Superior temporal gyrus (tissue), 1 donor: ENCODE measurements at regions not wholly inside any gene's neighbourhood (a gene's known extent, or its start where the extent isn't known, plus 50 kb on each side); places are given as distances from the start of the nearest gene placed in this dataset.

ENCODE experiments used
- DNase-seq: peaks from one replicate; pipeline ENCODE4 v3.0.0-alpha.2; 2016; ENCODE audit errors: extremely low spot score

DNA sequence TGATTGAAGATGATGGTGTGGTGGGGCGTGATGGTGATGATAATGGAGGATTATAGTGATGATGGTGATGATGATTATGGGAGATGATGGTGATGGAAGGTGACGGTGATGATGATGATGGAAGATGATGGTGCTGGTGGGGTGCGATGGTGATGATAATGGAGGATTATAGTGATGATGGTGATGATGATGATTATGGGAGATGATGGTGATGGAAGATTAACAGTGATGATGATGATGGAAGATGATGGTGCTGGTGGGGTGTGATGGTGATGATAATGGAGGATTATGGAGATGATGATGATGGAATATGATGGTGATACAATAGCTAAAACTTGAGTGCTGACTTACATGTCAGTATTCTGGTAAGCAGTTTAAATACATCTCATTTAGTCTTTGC, 391.0 kb upstream of the EEF2KMT start:
- no peak for DNase-seq

- DNase-seq = no peak
Measured at GRCh38 chr16:5487728-5488127, 390.1 kb upstream of the EEF2KMT start.

DNA sequence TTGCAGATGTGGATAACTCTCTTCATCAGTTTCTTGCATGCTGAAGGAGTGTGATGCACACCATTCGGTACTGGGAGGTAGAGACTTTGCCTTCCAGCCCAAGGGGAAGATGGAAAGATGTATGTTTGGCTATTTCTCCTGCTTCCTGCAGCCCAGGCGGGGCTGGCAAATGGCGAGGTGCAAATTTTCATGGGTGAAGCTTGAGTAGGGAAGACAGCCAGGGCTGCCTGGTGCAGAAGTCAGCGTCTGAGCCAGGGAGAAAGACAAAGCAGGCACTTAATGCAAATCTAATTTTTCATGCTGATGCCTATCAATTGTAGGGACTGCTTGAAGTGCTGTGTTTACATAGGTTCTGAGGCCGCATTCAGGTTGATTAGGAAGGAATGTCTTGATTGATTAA, 384.7 kb upstream of the EEF2KMT start:
- DNase-seq = no peak

DNA sequence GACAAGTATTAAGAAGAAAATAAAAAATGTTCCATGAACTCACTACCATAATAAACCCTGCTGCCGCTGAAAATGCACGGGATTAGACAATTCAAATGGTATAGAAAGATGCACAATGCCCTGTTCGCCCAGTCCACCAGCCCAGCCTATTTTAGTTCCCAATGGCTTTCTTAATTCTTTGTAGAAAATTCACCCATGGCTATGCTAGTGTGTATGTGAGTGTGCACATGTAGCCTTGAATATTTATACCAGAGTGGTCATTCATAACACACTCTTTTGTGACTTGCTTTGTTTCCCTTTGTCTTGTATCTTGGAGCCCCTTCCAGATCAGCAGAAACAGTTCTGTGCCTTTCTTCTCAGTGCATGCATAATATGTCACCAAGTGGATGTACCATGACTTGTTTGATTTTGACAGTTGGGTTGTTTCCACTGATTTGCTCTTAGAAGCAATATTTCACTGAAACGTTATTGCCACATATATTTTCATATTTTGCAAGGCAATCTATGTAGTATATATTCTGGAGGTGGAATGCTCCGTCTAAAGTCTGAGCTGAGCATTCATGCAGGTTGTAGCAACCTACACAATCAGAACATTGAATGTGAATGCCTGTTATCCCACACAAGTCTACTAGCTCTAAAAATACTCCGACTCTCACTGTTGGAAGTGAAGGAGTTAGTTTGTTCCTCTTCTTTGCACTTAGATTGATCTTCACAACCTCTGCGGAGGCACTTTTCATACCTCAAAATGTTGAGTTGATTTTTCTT, 383.0 kb upstream of the EEF2KMT start:
- no peak for DNase-seq

GRCh38 chr16:5479926-5480325, 382.3 kb upstream of the EEF2KMT start:
- DNase-seq = no peak

DNA sequence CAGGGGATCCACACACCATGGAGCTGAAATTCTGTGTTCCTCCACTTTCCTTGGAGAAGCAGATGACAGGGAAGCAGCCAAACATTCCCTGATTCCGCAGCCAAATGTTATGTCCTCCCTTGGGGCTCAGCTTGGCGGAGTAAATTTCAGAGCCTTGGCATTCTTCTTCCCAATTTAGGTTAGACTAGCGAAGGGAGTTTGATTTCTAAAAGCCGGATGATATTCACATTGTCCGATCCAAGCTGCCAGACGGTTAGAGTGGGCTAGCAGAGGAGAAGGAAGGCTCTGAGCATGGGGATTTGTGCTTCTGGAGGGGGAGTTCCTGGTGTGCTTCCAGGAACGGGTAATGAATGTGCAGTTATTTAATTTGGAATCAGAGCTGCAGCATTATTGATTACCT, 380.4 kb upstream of the EEF2KMT start:
- no peak for DNase-seq

DNA sequence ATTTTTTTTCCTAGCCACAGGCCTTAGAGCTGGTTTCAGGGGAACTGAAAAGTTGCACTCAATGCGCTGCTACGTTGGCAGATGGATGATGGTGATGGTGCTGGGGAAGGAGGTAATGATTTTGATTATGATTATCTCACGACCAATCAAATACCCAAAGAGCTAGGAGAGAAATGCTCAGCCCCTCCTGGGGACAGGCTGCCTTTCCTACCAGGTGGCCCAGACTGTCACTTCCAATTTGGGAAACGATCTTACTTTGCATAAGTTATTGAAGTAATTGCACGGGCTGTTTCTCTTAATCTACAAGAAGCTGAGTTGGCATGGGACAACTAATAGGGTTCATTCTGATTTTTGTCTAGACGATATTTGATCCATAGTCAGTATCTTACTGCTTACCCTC, 379.7 kb upstream of the EEF2KMT start:
- DNase-seq = no peak

- no peak for DNase-seq
Measured at GRCh38 chr16:5472552-5472951, 375.0 kb upstream of the EEF2KMT start.

DNA sequence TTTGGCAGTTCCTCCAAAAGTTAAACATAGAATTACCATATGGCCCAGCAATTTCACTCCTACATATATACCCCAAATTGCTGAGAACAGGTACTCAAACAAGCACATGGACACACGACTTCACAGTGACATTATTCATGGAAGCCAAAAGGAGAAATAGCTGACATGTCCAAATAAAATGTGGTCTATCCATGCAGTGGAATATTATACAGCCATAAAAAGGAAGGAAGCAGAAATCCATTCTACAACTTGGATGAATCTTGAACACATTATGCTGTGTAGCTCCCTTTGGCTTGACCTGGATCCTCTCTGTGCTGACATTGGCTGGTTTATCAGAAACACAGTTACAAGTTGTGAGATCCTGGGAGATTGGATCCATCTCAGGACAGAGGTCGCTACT, 370.9 kb upstream of the EEF2KMT start:
- DNase-seq = no peak

- no peak for DNase-seq
Measured at GRCh38 chr16:5467552-5467951, 370.0 kb upstream of the EEF2KMT start.

GRCh38 chr16:5466551-5466950, 369.0 kb upstream of the EEF2KMT start:
- DNase-seq = no peak

GRCh38 chr16:5465714-5466113, 368.1 kb upstream of the EEF2KMT start:
- DNase-seq = no peak

DNA sequence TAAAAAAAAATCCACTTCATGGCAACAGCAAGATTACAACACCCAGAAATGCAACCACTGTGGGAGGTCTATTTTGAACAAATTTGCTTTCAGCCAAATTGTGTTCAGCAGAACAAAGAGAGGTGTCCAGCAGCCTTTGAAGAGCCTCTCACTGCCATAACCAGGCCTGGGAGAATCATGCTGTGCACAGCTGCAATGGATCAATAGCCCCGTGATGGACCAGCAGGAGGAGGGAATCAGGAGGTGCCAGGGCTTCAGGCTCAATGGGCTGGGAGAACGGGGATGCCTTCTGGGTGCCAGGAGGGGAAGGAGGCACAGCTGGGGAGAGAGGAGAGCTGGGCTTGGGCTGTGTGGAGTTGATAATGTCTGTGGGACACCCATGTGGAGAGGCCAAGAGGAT, 366.2 kb upstream of the EEF2KMT start:
- DNase-seq = no peak

- DNase-seq = no peak
Measured at GRCh38 chr16:5461574-5461973, 364.0 kb upstream of the EEF2KMT start.

DNA sequence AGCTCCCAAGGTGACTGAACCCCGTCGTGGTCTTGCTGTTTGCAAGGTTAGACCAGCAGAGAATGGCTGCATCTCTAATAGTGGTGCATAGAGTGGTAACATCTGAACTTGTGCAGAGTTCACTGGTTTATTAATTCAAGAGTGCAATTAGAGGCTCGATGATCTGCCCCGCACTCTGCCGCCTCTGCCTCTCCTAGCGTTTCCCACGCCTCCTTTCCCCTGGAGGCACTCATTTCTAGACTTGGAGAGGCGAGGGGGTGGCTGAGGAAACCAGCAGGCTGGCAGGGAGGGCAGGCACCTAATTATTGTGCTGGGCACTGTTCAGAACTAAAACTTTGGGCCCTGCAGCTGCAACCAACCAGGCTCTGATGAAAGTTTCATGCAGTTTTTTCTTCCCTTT, 363.5 kb upstream of the EEF2KMT start:
- no peak for DNase-seq

GRCh38 chr16:5460701-5461100, 363.1 kb upstream of the EEF2KMT start:
- DNase-seq = no peak

DNA sequence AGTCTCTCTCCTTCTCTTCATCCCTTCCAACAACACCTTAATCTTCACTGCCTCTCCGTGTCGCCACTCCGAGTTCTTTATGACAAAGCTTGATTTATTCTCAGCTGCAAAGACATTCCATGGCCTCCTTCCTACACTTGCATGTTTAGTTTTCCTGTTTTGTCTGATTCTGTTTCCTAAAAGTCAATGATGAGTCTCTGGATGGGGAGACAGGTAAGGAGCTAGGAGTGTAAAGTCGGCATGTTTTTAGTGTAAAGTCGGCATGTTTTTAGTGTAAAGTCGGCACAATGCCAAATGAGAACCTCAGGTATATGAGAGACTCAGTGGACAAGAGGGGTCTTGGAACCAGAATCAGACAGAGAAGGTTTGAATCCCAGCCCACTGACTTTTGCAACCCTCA, 362.3 kb upstream of the EEF2KMT start:
- no peak for DNase-seq

- no peak for DNase-seq
Measured at GRCh38 chr16:5455110-5455509, 357.5 kb upstream of the EEF2KMT start.

DNA sequence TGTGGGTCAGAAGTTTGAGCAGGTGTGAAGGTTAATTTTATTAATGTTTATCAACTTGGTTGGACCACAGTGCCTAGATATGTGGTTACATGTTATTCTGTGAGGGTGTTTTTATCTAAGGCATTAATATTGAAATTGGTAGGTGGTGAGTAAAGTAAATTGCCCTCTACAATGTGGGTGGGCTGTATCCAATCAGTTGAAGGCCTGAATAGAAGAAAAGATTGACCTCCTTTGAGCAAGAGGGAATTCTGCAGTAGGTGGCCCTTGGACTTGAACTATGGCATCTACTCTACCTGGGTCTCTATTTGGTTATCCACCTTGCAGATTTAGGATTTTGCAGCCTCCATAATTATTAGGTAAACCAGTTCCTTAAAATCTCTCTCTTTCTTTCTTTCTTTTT, 356.8 kb upstream of the EEF2KMT start:
- no peak for DNase-seq

- DNase-seq = no peak
Measured at GRCh38 chr16:5451641-5452040, 354.0 kb upstream of the EEF2KMT start.

DNA sequence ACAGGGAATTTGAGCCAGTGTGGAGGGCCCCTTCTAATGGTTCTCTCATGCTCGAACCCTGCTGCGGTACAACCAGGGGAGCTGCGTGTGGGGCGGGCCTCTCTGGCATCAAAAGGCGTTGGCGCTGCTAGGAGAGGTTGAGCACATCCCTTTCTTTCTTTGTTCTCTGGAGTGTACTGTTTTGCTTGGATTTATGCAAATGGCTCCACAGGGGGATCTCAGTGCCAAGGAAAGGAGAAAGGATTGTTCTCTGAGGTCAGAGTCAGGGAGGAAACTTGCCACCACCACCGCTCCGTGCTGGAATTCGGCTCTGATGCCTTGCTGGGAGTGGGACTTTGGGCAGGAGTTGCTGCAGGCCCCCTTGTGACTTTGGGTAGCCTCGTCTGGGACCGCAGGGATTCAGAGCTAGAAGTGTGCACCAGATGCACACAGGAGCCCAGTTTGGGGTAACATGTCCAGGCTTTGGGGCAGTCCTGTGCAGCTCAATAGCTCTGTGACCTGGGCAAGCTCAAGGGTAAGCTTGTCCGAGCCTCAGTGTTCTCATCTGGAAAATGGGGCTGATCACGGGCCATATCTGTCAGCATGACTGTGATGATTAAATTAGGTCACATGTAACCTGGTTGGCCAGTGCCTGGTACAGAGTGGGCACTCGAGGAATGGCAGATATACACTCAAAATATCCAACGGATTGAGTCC, 353.0 kb upstream of the EEF2KMT start:
- no peak for DNase-seq

DNA sequence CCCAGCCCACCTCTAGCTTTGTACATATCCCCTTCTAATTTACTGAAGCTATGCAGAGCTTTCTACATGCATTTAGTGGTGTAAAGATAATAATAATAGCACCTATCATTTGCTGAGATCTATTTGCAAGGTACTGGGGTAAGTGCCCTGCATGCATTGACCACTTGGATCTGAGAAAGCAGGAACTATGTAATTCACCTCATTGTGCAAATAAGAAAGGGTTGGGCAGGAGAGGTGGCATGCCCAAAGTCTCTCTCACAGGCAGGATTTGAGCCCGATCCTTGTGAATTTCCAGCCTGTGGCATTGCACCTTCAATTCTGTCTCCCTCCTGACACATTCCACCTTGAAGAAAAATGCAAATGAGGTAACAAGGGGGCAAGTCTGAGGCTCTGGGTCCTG, 352.3 kb upstream of the EEF2KMT start:
- no peak for DNase-seq

GRCh38 chr16:5448798-5449197, 351.2 kb upstream of the EEF2KMT start:
- DNase-seq = no peak

DNA sequence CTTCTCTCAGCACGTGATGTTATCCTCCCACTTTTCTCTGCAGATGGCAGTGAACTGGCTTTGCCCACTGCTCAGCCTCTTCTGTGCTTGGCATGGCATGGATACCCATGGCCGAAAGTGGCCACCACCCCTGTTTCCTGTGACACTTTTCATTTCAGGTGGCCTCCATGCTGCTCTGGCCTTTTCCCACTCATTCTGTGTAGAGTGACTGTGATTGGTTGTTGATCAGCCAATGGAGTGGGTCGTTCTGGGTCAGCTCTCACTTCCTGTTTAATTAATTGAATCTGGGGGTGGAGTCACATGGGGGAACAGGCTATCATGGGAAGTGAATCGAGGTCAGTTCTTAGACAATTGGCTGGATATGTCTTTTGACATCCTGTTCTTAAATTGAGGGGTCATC, 350.1 kb upstream of the EEF2KMT start:
- DNase-seq = no peak
